ENCODE measurements at regions not wholly inside any gene's neighbourhood (a gene's known extent, or its start where the extent isn't known, plus 50 kb on each side); places are given as distances from the start of the nearest gene placed in this dataset.

DNA sequence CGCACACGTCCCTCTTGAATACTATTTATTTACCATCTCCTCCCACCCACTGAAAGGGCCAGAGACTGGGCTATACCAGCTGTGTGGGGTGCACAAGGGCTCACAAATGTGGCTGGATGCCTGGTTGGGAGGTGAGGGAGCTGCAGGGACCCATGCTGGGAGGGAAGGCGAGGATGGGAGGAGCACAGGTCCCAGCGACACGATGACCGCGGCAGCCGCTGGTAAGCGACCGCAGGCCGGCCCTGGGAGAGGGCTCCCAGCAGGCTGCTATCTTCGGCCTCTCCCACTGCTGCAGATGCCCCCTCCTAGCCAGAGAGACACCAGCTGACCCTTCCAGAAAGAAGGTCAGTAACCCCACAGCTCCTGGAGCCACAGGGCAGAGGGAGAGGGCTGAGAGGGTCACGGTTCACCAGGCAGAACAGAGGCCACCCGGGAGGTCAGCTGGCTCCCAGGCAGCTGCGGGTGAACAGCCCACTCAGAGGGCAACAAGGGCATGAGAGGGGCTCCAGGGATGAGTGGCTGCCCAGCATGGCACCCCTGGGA, 163.9 kb downstream of the CRYBB2 start (continued):
- TF ChIP-seq, protein P1, sequence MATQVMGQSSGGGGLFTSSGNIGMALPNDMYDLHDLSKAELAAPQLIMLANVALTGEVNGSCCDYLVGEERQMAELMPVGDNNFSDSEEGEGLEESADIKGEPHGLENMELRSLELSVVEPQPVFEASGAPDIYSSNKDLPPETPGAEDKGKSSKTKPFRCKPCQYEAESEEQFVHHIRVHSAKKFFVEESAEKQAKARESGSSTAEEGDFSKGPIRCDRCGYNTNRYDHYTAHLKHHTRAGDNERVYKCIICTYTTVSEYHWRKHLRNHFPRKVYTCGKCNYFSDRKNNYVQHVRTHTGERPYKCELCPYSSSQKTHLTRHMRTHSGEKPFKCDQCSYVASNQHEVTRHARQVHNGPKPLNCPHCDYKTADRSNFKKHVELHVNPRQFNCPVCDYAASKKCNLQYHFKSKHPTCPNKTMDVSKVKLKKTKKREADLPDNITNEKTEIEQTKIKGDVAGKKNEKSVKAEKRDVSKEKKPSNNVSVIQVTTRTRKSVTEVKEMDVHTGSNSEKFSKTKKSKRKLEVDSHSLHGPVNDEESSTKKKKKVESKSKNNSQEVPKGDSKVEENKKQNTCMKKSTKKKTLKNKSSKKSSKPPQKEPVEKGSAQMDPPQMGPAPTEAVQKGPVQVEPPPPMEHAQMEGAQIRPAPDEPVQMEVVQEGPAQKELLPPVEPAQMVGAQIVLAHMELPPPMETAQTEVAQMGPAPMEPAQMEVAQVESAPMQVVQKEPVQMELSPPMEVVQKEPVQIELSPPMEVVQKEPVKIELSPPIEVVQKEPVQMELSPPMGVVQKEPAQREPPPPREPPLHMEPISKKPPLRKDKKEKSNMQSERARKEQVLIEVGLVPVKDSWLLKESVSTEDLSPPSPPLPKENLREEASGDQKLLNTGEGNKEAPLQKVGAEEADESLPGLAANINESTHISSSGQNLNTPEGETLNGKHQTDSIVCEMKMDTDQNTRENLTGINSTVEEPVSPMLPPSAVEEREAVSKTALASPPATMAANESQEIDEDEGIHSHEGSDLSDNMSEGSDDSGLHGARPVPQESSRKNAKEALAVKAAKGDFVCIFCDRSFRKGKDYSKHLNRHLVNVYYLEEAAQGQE (IDR thresholded peaks at IDR 0.05; ENCODE audit: unreplicated experiment) = no peak
- TF ChIP-seq STAT1 (IDR thresholded peaks at IDR 0.05; ENCODE audit: unreplicated experiment) (no peak), EZH2 (IDR thresholded peaks at IDR 0.05; ENCODE audit: low read depth, unreplicated experiment) (no peak), POLR2AphosphoS5 (IDR thresholded peaks at IDR 0.05; ENCODE audit: low read depth) (no peak)
- TF ChIP-seq, protein P2, sequence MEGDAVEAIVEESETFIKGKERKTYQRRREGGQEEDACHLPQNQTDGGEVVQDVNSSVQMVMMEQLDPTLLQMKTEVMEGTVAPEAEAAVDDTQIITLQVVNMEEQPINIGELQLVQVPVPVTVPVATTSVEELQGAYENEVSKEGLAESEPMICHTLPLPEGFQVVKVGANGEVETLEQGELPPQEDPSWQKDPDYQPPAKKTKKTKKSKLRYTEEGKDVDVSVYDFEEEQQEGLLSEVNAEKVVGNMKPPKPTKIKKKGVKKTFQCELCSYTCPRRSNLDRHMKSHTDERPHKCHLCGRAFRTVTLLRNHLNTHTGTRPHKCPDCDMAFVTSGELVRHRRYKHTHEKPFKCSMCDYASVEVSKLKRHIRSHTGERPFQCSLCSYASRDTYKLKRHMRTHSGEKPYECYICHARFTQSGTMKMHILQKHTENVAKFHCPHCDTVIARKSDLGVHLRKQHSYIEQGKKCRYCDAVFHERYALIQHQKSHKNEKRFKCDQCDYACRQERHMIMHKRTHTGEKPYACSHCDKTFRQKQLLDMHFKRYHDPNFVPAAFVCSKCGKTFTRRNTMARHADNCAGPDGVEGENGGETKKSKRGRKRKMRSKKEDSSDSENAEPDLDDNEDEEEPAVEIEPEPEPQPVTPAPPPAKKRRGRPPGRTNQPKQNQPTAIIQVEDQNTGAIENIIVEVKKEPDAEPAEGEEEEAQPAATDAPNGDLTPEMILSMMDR (conservative IDR thresholded peaks at IDR 0.05; ENCODE audit: low read depth in 2 of 2) = no peak

GRCh38 chr22:25383892-25384291, 164.5 kb downstream of the CRYBB2 start:
- Histone ChIP-seq H2AFZ (no peak overlapping the region), H3K9me2 (ENCODE audit: insufficient read depth) (no peaks in the 10 kb centered on the region), H4K20me1 (replicated peaks; ENCODE audit: insufficient read depth) (peaks cover 32% of the 10 kb centered on the region), H3K27ac (ENCODE audit: low read depth) (no peak overlapping the region), H3K4me3 (no peak overlapping the region), H3K27me3 (ENCODE audit: insufficient read depth) (no peaks in the 10 kb centered on the region), H3K36me3 (ENCODE audit: insufficient read depth) (no peaks in the 10 kb centered on the region), H3K4me2 (no peak overlapping the region), H3K79me2 (replicated peaks; ENCODE audit: insufficient read depth) (peaks cover 66% of the 10 kb centered on the region), H3F3A (replicated peaks; ENCODE audit: low read depth) (peaks cover 5% of the 10 kb centered on the region; the same call in 1 of the 2 replicates), H3K4me1 (ENCODE audit: insufficient read depth) (peaks cover 34% of the 10 kb centered on the region)
- H3K36me3 Mint-ChIP-seq (ENCODE audit: low read depth) = peaks cover 22% of the 10 kb centered on the region
- DNase-seq (ENCODE audit: low spot score) = no peak
- no peak overlapping the region for H3K4me3 Mint-ChIP-seq
- H3K27me3 Mint-ChIP-seq (ENCODE audit: insufficient read depth, low read depth, poor library complexity) = peaks cover 23% of the 10 kb centered on the region
- ATAC-seq = no peak
- no peaks in the 10 kb centered on the region for H3K9me3 Mint-ChIP-seq
- H3K27ac Mint-ChIP-seq = peak overlapping the region; percentile 38; the same call in 1 of the 2 replicates
- H3K4me1 Mint-ChIP-seq = peaks cover 51% of the 10 kb centered on the region
- TF ChIP-seq, protein P3, sequence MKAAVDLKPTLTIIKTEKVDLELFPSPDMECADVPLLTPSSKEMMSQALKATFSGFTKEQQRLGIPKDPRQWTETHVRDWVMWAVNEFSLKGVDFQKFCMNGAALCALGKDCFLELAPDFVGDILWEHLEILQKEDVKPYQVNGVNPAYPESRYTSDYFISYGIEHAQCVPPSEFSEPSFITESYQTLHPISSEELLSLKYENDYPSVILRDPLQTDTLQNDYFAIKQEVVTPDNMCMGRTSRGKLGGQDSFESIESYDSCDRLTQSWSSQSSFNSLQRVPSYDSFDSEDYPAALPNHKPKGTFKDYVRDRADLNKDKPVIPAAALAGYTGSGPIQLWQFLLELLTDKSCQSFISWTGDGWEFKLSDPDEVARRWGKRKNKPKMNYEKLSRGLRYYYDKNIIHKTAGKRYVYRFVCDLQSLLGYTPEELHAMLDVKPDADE (IDR thresholded peaks at IDR 0.05) = no peak
- TF ChIP-seq NANOG (IDR thresholded peaks at IDR 0.05; ENCODE audit: borderline replicate concordance) (no peak), EZH2 (IDR thresholded peaks at IDR 0.05; ENCODE audit: low read depth, unreplicated experiment) (no peak), EZH2phosphoT487 (IDR thresholded peaks at IDR 0.05; ENCODE audit: unreplicated experiment) (no peak), ZNF331 (CRISPR knock-in tag; IDR thresholded peaks at IDR 0.05; ENCODE audit: low read depth) (no peak), STAT1 (IDR thresholded peaks at IDR 0.05; ENCODE audit: unreplicated experiment) (no peak)
- TF ChIP-seq, protein P2 (conservative IDR thresholded peaks at IDR 0.05; ENCODE audit: low read depth in 2 of 2) = no peak
- TF ChIP-seq, protein P1 (IDR thresholded peaks at IDR 0.05; ENCODE audit: unreplicated experiment) = no peak

Data from GM23338 (cell line).